Astrocyte of the hippocampus (primary cell): ENCODE measurements at regions not wholly inside any gene's neighbourhood (a gene's known extent, or its start where the extent isn't known, plus 50 kb on each side); places are given as distances from the start of the nearest gene placed in this dataset.
"Not testable (repeated sequence)": the region's sequence is repeated elsewhere in the genome, so short reads cannot be mapped to it uniquely, and the experiment has no call there.

ENCODE experiments used
- DNase-seq: peaks from one replicate; pipeline ENCODE4 v3.0.0; 2011; ENCODE audit warnings: low read depth, low spot score

- DNase-seq = no peak
Measured at GRCh38 chr4:179664430-179665027, 2222.3 kb upstream of the AGA start.

- DNase-seq = no peak
Measured at GRCh38 chr4:179666226-179666625, 2224.0 kb upstream of the AGA start.

GRCh38 chr4:179671609-179672008, 2229.4 kb upstream of the AGA start:
- no peak for DNase-seq

GRCh38 chr4:179678093-179678814, 2236.0 kb upstream of the AGA start:
- no peak for DNase-seq

GRCh38 chr4:179683661-179684060, 2241.4 kb upstream of the AGA start:
- not testable (repeated sequence) for DNase-seq

- no peak for DNase-seq
Measured at GRCh38 chr4:179692222-179692621, 2250.0 kb upstream of the AGA start.

GRCh38 chr4:179695175-179695574, 2252.9 kb upstream of the AGA start:
- DNase-seq = peak; percentile 65

- DNase-seq = peak; percentile 13
Measured at GRCh38 chr4:179698321-179698720, 2256.1 kb upstream of the AGA start.

GRCh38 chr4:179709961-179710624, 2267.9 kb upstream of the AGA start:
- DNase-seq = no peak

- no peak for DNase-seq
Measured at GRCh38 chr4:179719766-179720450, 2277.7 kb upstream of the AGA start.

- not testable (repeated sequence) for DNase-seq
Measured at GRCh38 chr4:179726491-179726890, 2284.3 kb upstream of the AGA start.

GRCh38 chr4:179728305-179728704, 2286.1 kb upstream of the AGA start:
- no peak for DNase-seq

GRCh38 chr4:179736820-179737219, 2294.6 kb upstream of the AGA start:
- not testable (repeated sequence) for DNase-seq

GRCh38 chr4:179738822-179739221, 2296.6 kb upstream of the AGA start:
- no peak for DNase-seq

- no peak for DNase-seq
Measured at GRCh38 chr4:179747218-179747910, 2305.1 kb upstream of the AGA start.

- no peak for DNase-seq
Measured at GRCh38 chr4:179748837-179749236, 2306.6 kb upstream of the AGA start.

- peak; percentile 6 for DNase-seq
Measured at GRCh38 chr4:179750374-179750773, 2308.1 kb upstream of the AGA start.

- DNase-seq = no peak
Measured at GRCh38 chr4:179751669-179752068, 2309.4 kb upstream of the AGA start.

GRCh38 chr4:179755322-179755721, 2313.1 kb upstream of the AGA start:
- no peak for DNase-seq

GRCh38 chr4:179757641-179758040, 2315.4 kb upstream of the AGA start:
- DNase-seq = no peak

- no peak for DNase-seq
Measured at GRCh38 chr4:179762840-179763239, 2320.6 kb upstream of the AGA start.

GRCh38 chr4:179766938-179767337, 2324.7 kb upstream of the AGA start:
- no peak for DNase-seq
